Caco-2 (cell line): ENCODE measurements at regions not wholly inside any gene's neighbourhood (a gene's known extent, or its start where the extent isn't known, plus 50 kb on each side); places are given as distances from the start of the nearest gene placed in this dataset.

Experiments used
- BruUV-seq: library from RNA; stranded (reverse); fragments of 400-500 nt; replicated peaks from 2 replicates; lab custom pipeline; 2021; lab: Mats Ljungman, UMichigan
- CTCF ChIA-PET: fragments of 300-600 bp; sonication (Branson Sonifier 250); formaldehyde crosslinking; loops from one replicate; lab custom pipeline; 2022; ENCODE audit warnings: antibody characterized with exemption; lab: Charles Lee
- POLR2A ChIA-PET: fragments of 300-600 bp; sonication (Branson Sonifier 250); formaldehyde crosslinking; loops from one replicate; lab custom pipeline; 2022; ENCODE audit warnings: antibody characterized with exemption; lab: Charles Lee
- DNase-seq, 2 experiments: peaks; one replicate each; pipeline versions ENCODE4 v3.0.0 to v3.0.0-alpha.2; 2020 to 2022
- H3K27me3 ChIP-seq: replicated peaks from 2 replicates; pipeline ENCODE4 v1.6.0; 2011; ENCODE audit warnings: low read length; ENCODE audit not compliant: control insufficient read depth, insufficient read depth
- H3K36me3 ChIP-seq: 2 replicates; pipeline ENCODE4 v1.5.1; 2011; ENCODE audit warnings: low read length; ENCODE audit not compliant: control insufficient read depth, insufficient read depth
- H3K4me1 ChIP-seq: fragments of 250-450 bp; sonication (Bioruptor Pico); 2 replicates; pipeline ENCODE4 v1.5.1; 2020; ENCODE audit warnings: mild to moderate bottlenecking
- H3K4me3 ChIP-seq: 2 replicates; pipeline ENCODE4 v1.5.1; 2011; ENCODE audit warnings: low read depth, mild to moderate bottlenecking, control low read depth, low read length
- H3K9me3 ChIP-seq: fragments of 250-450 bp; sonication (Bioruptor Pico); 2 replicates; pipeline ENCODE4 v1.5.1; 2020; ENCODE audit warnings: mild to moderate bottlenecking, moderate library complexity
- H3K27ac Mint-ChIP-seq: one replicate; pipeline ENCODE4 v1.8.0; 2022; ENCODE audit warnings: mixed read lengths; ENCODE audit not compliant: unreplicated experiment
- H3K27me3 Mint-ChIP-seq: one replicate; pipeline ENCODE4 v1.8.0; 2022; ENCODE audit warnings: mixed read lengths; ENCODE audit not compliant: insufficient read depth, unreplicated experiment
- H3K36me3 Mint-ChIP-seq: one replicate; pipeline ENCODE4 v1.8.0; 2022; ENCODE audit warnings: mild to moderate bottlenecking, mixed read lengths; ENCODE audit not compliant: insufficient read depth, unreplicated experiment
- H3K4me1 Mint-ChIP-seq: one replicate; pipeline ENCODE4 v1.8.0; 2022; ENCODE audit warnings: low read depth, mixed read lengths; ENCODE audit not compliant: unreplicated experiment
- H3K4me3 Mint-ChIP-seq: one replicate; pipeline ENCODE4 v1.8.0; 2022; ENCODE audit warnings: mild to moderate bottlenecking, moderate library complexity, mixed read lengths; ENCODE audit not compliant: unreplicated experiment
- H3K9me3 Mint-ChIP-seq: one replicate; pipeline ENCODE4 v1.8.0; 2022; ENCODE audit warnings: mixed read lengths; ENCODE audit not compliant: unreplicated experiment
- CTCF ChIP-seq, 2 experiments: fragments of 200-600 bp in 1 of 2; IDR thresholded peaks; 1 replicate in 1 of 2; 2 replicates in 1 of 2; pipeline versions ENCODE4 v1.5.1 to v1.8.0; 2011 to 2022; ENCODE audit warnings: antibody characterized with exemption in 1 of 2, control low read depth in 1 of 2, inconsistent platforms in 1 of 2, low read depth in 1 of 2, low read length in 1 of 2, mild to moderate bottlenecking in 1 of 2, moderate library complexity in 1 of 2; ENCODE audit not compliant: insufficient read depth in 1 of 2, severe bottlenecking in 1 of 2, unreplicated experiment in 1 of 2
- intact Hi-C: fragments of 100-400 bp; cut with micrococcal nuclease; formaldehyde crosslinking; loops from one replicate; pipeline ENCODE4 v1.10.0; 2022; ENCODE audit not compliant: unreplicated experiment

- no TSS peak for BruUV-seq
- H3K4me3 ChIP-seq: no peak overlapping the region
- no peaks in the 10 kb centered on the region for H3K9me3 Mint-ChIP-seq
- no peak for TF ChIP-seq CTCF (IDR thresholded peaks at IDR 0.05; ENCODE audit: insufficient read depth in 1 of 2, low read depth in 1 of 2, low read length in 1 of 2, severe bottlenecking in 1 of 2, unreplicated experiment in 1 of 2)
- intact Hi-C loops: no loop called here
- DNase-seq: no peak
- H3K36me3 Mint-ChIP-seq: no peaks in the 10 kb centered on the region
- CTCF ChIA-PET: no interaction called here
- H3K4me3 Mint-ChIP-seq: no peak overlapping the region
- no peaks in the 10 kb centered on the region for H3K36me3 ChIP-seq
- H3K4me1 ChIP-seq: no peaks in the 10 kb centered on the region
- H3K9me3 ChIP-seq: no peaks in the 10 kb centered on the region
- H3K4me1 Mint-ChIP-seq: no peaks in the 10 kb centered on the region
- H3K27me3 ChIP-seq: peaks cover 1% of the 10 kb centered on the region
- H3K27ac Mint-ChIP-seq: no peak overlapping the region
- peaks cover 4% of the 10 kb centered on the region for H3K27me3 Mint-ChIP-seq
- POLR2A ChIA-PET: no interaction called here
Observed at GRCh38 chr2:137829251-137829650, 135.0 kb upstream of the HNMT start.

GRCh38 chr2:137834760-137835379 lies 129.4 kb upstream of the HNMT start:
- Mint-ChIP-seq H3K27me3 (peaks cover 4% of the 10 kb centered on the region), H3K4me3 (no peak overlapping the region), H3K36me3 (no peaks in the 10 kb centered on the region), H3K27ac (no peak overlapping the region), H3K9me3 (no peaks in the 10 kb centered on the region), H3K4me1 (no peaks in the 10 kb centered on the region)
- ChIA-PET CTCF (no interaction called here), POLR2A (no interaction called here)
- no peak for TF ChIP-seq CTCF (IDR thresholded peaks at IDR 0.05; ENCODE audit: insufficient read depth in 1 of 2, low read depth in 1 of 2, low read length in 1 of 2, severe bottlenecking in 1 of 2, unreplicated experiment in 1 of 2)
- H3K36me3 ChIP-seq: no peaks in the 10 kb centered on the region
- no peaks in the 10 kb centered on the region for H3K4me1 ChIP-seq
- peaks cover 1% of the 10 kb centered on the region; the same call in 1 of the 2 replicates for H3K27me3 ChIP-seq
- H3K9me3 ChIP-seq: no peaks in the 10 kb centered on the region
- no peak for DNase-seq
- no TSS peak for BruUV-seq
- intact Hi-C loops: loop anchor here (5.0 to 10.0 kb wide), 4 partner anchors 63 to 963 kb away; no protein-coding TSS in a partner anchor
- no peak overlapping the region for H3K4me3 ChIP-seq

- intact Hi-C loops: loop anchor here (5.0 to 10.0 kb wide), 4 partner anchors 64 to 964 kb away; no protein-coding TSS in a partner anchor
Observed at GRCh38 chr2:137836671-137837070, 127.6 kb upstream of the HNMT start.

More at GRCh38 chr2:137836671-137837070, 127.6 kb upstream of the HNMT start:
- no peaks in the 10 kb centered on the region for H3K4me1 Mint-ChIP-seq
- H3K27me3 ChIP-seq: no peaks in the 10 kb centered on the region
- H3K4me3 ChIP-seq: no peak overlapping the region
- H3K4me1 ChIP-seq: no peaks in the 10 kb centered on the region
- no peaks in the 10 kb centered on the region for H3K9me3 Mint-ChIP-seq
- H3K27ac Mint-ChIP-seq: no peak overlapping the region
- H3K9me3 ChIP-seq: no peaks in the 10 kb centered on the region
- ChIA-PET POLR2A (no interaction called here), CTCF (interaction anchor here (0.9 kb wide), 1 partner anchor 34 kb away, joined by 3 read pairs; no protein-coding TSS in a partner anchor)
- DNase-seq: no peak
- H3K36me3 Mint-ChIP-seq: no peaks in the 10 kb centered on the region
- H3K4me3 Mint-ChIP-seq: no peak overlapping the region
- no TSS peak for BruUV-seq
- no peaks in the 10 kb centered on the region for H3K36me3 ChIP-seq
- peaks cover 4% of the 10 kb centered on the region for H3K27me3 Mint-ChIP-seq
- no peak for TF ChIP-seq CTCF (IDR thresholded peaks at IDR 0.05; ENCODE audit: insufficient read depth in 1 of 2, low read depth in 1 of 2, low read length in 1 of 2, severe bottlenecking in 1 of 2, unreplicated experiment in 1 of 2)
